Chondrocyte (in vitro differentiated cells): ENCODE measurements at regions not wholly inside any gene's neighbourhood (a gene's known extent, or its start where the extent isn't known, plus 50 kb on each side); places are given as distances from the start of the nearest gene placed in this dataset.

ENCODE experiments used
- DNase-seq: peaks from one replicate; pipeline ENCODE4 v3.0.0; 2021; ENCODE audit warnings: mixed read lengths, low spot score
- H3K27ac Mint-ChIP-seq: one replicate; pipeline ENCODE4 v1.8.0; 2021; ENCODE audit warnings: mild to moderate bottlenecking, moderate library complexity, mixed read lengths; ENCODE audit not compliant: unreplicated experiment
- H3K27me3 Mint-ChIP-seq: 2 replicates; pipeline ENCODE4 v1.8.0; 2021; ENCODE audit warnings: low read depth, mixed read lengths
- H3K36me3 Mint-ChIP-seq: 2 replicates; pipeline ENCODE4 v1.8.0; 2021; ENCODE audit warnings: low read depth, mixed read lengths
- H3K4me1 Mint-ChIP-seq: 2 replicates; pipeline ENCODE4 v1.8.0; 2021; ENCODE audit warnings: low read depth, mild to moderate bottlenecking, mixed read lengths
- H3K4me3 Mint-ChIP-seq: one replicate; pipeline ENCODE4 v1.8.0; 2021; ENCODE audit warnings: mild to moderate bottlenecking, moderate library complexity, mixed read lengths; ENCODE audit not compliant: unreplicated experiment
- H3K9me3 Mint-ChIP-seq: 2 replicates; pipeline ENCODE4 v1.8.0; 2021; ENCODE audit warnings: low read depth, mixed read lengths
- CTCF ChIP-seq: fragments of 200-600 bp; sonication (generic); IDR thresholded peaks from 2 replicates; pipeline ENCODE4 v1.5.0; 2021; ENCODE audit warnings: antibody characterized with exemption, mild to moderate bottlenecking, moderate library complexity

- H3K9me3 Mint-ChIP-seq = peaks cover 13% of the 10 kb centered on the region
- H3K36me3 Mint-ChIP-seq = no peaks in the 10 kb centered on the region
- H3K27me3 Mint-ChIP-seq = no peaks in the 10 kb centered on the region
- H3K4me1 Mint-ChIP-seq = no peaks in the 10 kb centered on the region
- H3K27ac Mint-ChIP-seq = no peak overlapping the region
- no peak overlapping the region for H3K4me3 Mint-ChIP-seq
- DNase-seq = no peak
- no peak for TF ChIP-seq CTCF
These were observed 329.8 kb upstream of the GRM7 start for GRCh38 chr3:6531153-6531552.

GRCh38 chr3:6532101-6532500 is 328.8 kb upstream of the GRM7 start:
- TF ChIP-seq CTCF = no peak
- no peaks in the 10 kb centered on the region for H3K27me3 Mint-ChIP-seq
- peaks cover 19% of the 10 kb centered on the region for H3K9me3 Mint-ChIP-seq
- no peaks in the 10 kb centered on the region for H3K36me3 Mint-ChIP-seq
- DNase-seq = no peak
- H3K4me1 Mint-ChIP-seq = no peaks in the 10 kb centered on the region
- no peak overlapping the region for H3K27ac Mint-ChIP-seq
- H3K4me3 Mint-ChIP-seq = no peak overlapping the region

- H3K27me3 Mint-ChIP-seq = no peaks in the 10 kb centered on the region
- no peaks in the 10 kb centered on the region for H3K4me1 Mint-ChIP-seq
These were observed 319.9 kb upstream of the GRM7 start for GRCh38 chr3:6540981-6541380.

GRCh38 chr3:6542795-6543194 is 318.1 kb upstream of the GRM7 start:
- Mint-ChIP-seq H3K4me3 (no peak overlapping the region), H3K36me3 (no peaks in the 10 kb centered on the region), H3K4me1 (no peaks in the 10 kb centered on the region), H3K27me3 (no peaks in the 10 kb centered on the region), H3K9me3 (peaks cover 39% of the 10 kb centered on the region), H3K27ac (no peak overlapping the region)
- DNase-seq = no peak
- no peak for TF ChIP-seq CTCF

More at GRCh38 chr3:6540981-6541380, 319.9 kb upstream of the GRM7 start:
- no peak for DNase-seq
- Mint-ChIP-seq H3K27ac (no peak overlapping the region), H3K9me3 (peaks cover 54% of the 10 kb centered on the region), H3K36me3 (no peaks in the 10 kb centered on the region), H3K4me3 (no peak overlapping the region)
- TF ChIP-seq CTCF = no peak

- Mint-ChIP-seq H3K36me3 (no peaks in the 10 kb centered on the region), H3K4me3 (no peak overlapping the region), H3K27me3 (no peaks in the 10 kb centered on the region), H3K9me3 (peaks cover 35% of the 10 kb centered on the region), H3K4me1 (no peaks in the 10 kb centered on the region), H3K27ac (no peak overlapping the region)
- no peak for TF ChIP-seq CTCF
- DNase-seq = no peak
These were observed 311.6 kb upstream of the GRM7 start for GRCh38 chr3:6549296-6549695.
